DMS79 (cell line): ENCODE measurements at regions not wholly inside any gene's neighbourhood (a gene's known extent, or its start where the extent isn't known, plus 50 kb on each side); places are given as distances from the start of the nearest gene placed in this dataset.
"Not testable (repeated sequence)": the region's sequence is repeated elsewhere in the genome, so short reads cannot be mapped to it uniquely, and the experiment has no call there.

Experiments used
- DNase-seq: peaks from one replicate; lab custom pipeline; 2025; lab: John Stamatoyannopoulos, UW

GRCh38 chr13:60924856-60925255, 490.8 kb downstream of the PCDH20 start:
- no peak for DNase-seq

- no peak for DNase-seq
Observed at GRCh38 chr13:60922576-60923231, 492.9 kb downstream of the PCDH20 start.

- no peak for DNase-seq
Observed at GRCh38 chr13:60893801-60894200, 496.8 kb downstream of the TDRD3 start.

- DNase-seq: no peak
Observed at GRCh38 chr13:60887711-60888110, 490.7 kb downstream of the TDRD3 start.

GRCh38 chr13:60881507-60881906, 484.5 kb downstream of the TDRD3 start:
- DNase-seq: no peak

- no peak for DNase-seq
Observed at GRCh38 chr13:60873116-60873515, 476.1 kb downstream of the TDRD3 start.

- peak; percentile 32 for DNase-seq
Observed at GRCh38 chr13:60869941-60870613, 473.1 kb downstream of the TDRD3 start.

- no peak for DNase-seq
Observed at GRCh38 chr13:60869225-60869624, 472.2 kb downstream of the TDRD3 start.

- no peak for DNase-seq
Observed at GRCh38 chr13:60862036-60862435, 465.0 kb downstream of the TDRD3 start.

GRCh38 chr13:60857698-60858097, 460.7 kb downstream of the TDRD3 start:
- no peak for DNase-seq

GRCh38 chr13:60852886-60853285, 455.9 kb downstream of the TDRD3 start:
- DNase-seq: no peak

GRCh38 chr13:60851378-60851777, 454.4 kb downstream of the TDRD3 start:
- DNase-seq: no peak

GRCh38 chr13:60850526-60850925, 453.5 kb downstream of the TDRD3 start:
- no peak for DNase-seq

- DNase-seq: peak; percentile 42
Observed at GRCh38 chr13:60838581-60838980, 441.6 kb downstream of the TDRD3 start.

GRCh38 chr13:60837806-60838205, 440.8 kb downstream of the TDRD3 start:
- no peak for DNase-seq

GRCh38 chr13:60836821-60837220, 439.8 kb downstream of the TDRD3 start:
- no peak for DNase-seq

- no peak for DNase-seq
Observed at GRCh38 chr13:60811581-60811980, 414.6 kb downstream of the TDRD3 start.

GRCh38 chr13:60805640-60806039, 408.6 kb downstream of the TDRD3 start:
- DNase-seq: not testable (repeated sequence)

- DNase-seq: no peak
Observed at GRCh38 chr13:60798503-60798902, 401.5 kb downstream of the TDRD3 start.

- no peak for DNase-seq
Observed at GRCh38 chr13:60797112-60797511, 400.1 kb downstream of the TDRD3 start.

- peak; percentile 70 for DNase-seq
Observed at GRCh38 chr13:60794751-60795150, 397.7 kb downstream of the TDRD3 start.

- no peak for DNase-seq
Observed at GRCh38 chr13:60790620-60791019, 393.6 kb downstream of the TDRD3 start.

- DNase-seq: no peak
Observed at GRCh38 chr13:60788156-60788829, 391.3 kb downstream of the TDRD3 start.
